GM12891 (cell line): ENCODE measurements at regions not wholly inside any gene's neighbourhood (a gene's known extent, or its start where the extent isn't known, plus 50 kb on each side); places are given as distances from the start of the nearest gene placed in this dataset.

ENCODE experiments used
- PAX5 ChIP-seq: IDR thresholded peaks from 2 replicates; pipeline ENCODE4 v1.6.1; 2011; ENCODE audit warnings: low read length, moderate library complexity, mild to moderate bottlenecking; ENCODE audit not compliant: insufficient read depth, severe bottlenecking
- POLR2A ChIP-seq: IDR thresholded peaks from 2 replicates; pipeline ENCODE4 v1.6.1; 2011; ENCODE audit warnings: low read depth, low read length, control low read depth
- POLR2AphosphoS5 ChIP-seq: IDR thresholded peaks from 2 replicates; pipeline ENCODE4 v1.6.1; 2011; ENCODE audit warnings: low read depth, low read length, control low read depth
- POU2F2 ChIP-seq: IDR thresholded peaks from 2 replicates; pipeline ENCODE4 v1.6.1; 2011; ENCODE audit warnings: low read depth, mild to moderate bottlenecking, control low read depth, low read length, moderate library complexity
- SPI1 ChIP-seq: IDR thresholded peaks from 2 replicates; pipeline ENCODE4 v1.6.1; 2011; ENCODE audit warnings: low read depth, low read length, control low read depth
- TAF1 ChIP-seq: IDR thresholded peaks from 2 replicates; pipeline ENCODE4 v1.6.1; 2011; ENCODE audit warnings: low read depth, low read length, control low read depth

GRCh38 chr7:92987095-92987494 lies 130.7 kb downstream of the SAMD9 start:
- TF ChIP-seq TAF1 (no peak), POLR2A (no peak), POLR2AphosphoS5 (no peak), PAX5 (no peak), POU2F2 (no peak), SPI1 (no peak)
